GM12865 (cell line): ENCODE measurements at regions not wholly inside any gene's neighbourhood (a gene's known extent, or its start where the extent isn't known, plus 50 kb on each side); places are given as distances from the start of the nearest gene placed in this dataset.

ENCODE experiments used
- DNase-seq: peaks from one replicate; pipeline ENCODE4 v3.0.0; 2010; ENCODE audit warnings: low read depth
- H3K4me3 ChIP-seq: 2 replicates; pipeline ENCODE4 v1.5.1; 2011; ENCODE audit warnings: mild to moderate bottlenecking, low read depth, low read length, control low read depth
- CTCF ChIP-seq: IDR thresholded peaks from 2 replicates; pipeline ENCODE4 v1.5.1; 2011; ENCODE audit warnings: low read length, control low read depth, low read depth, inconsistent platforms; ENCODE audit not compliant: insufficient read depth; ENCODE audit errors: missing control alignments

GRCh38 chr18:24790347-24790746, 329.9 kb downstream of the HRH4 start:
- no peak for DNase-seq
- H3K4me3 ChIP-seq = no peak overlapping the region
- no peak for TF ChIP-seq CTCF

GRCh38 chr18:24791751-24792545, 331.5 kb downstream of the HRH4 start:
- H3K4me3 ChIP-seq = no peak overlapping the region
- DNase-seq = no peak
- TF ChIP-seq CTCF = no peak

GRCh38 chr18:24793742-24794141, 333.3 kb downstream of the HRH4 start:
- H3K4me3 ChIP-seq = no peak overlapping the region
- TF ChIP-seq CTCF = no peak
- no peak for DNase-seq

- H3K4me3 ChIP-seq = no peak overlapping the region
- no peak for TF ChIP-seq CTCF
- DNase-seq = no peak
Measured at GRCh38 chr18:24795129-24795528, 334.7 kb downstream of the HRH4 start.

GRCh38 chr18:24797981-24798380, 337.5 kb downstream of the HRH4 start:
- H3K4me3 ChIP-seq = no peak overlapping the region
- no peak for TF ChIP-seq CTCF
- DNase-seq = no peak

- TF ChIP-seq CTCF = no peak
- DNase-seq = no peak
- H3K4me3 ChIP-seq = no peak overlapping the region
Measured at GRCh38 chr18:24799176-24799575, 338.7 kb downstream of the HRH4 start.

GRCh38 chr18:24799720-24800119, 339.3 kb downstream of the HRH4 start:
- DNase-seq = no peak
- no peak for TF ChIP-seq CTCF
- no peak overlapping the region for H3K4me3 ChIP-seq
